HUES6 (cell line): ENCODE measurements at regions not wholly inside any gene's neighbourhood (a gene's known extent, or its start where the extent isn't known, plus 50 kb on each side); places are given as distances from the start of the nearest gene placed in this dataset.

ENCODE experiments used
- H3K27ac ChIP-seq: 2 replicates; pipeline ENCODE4 v1.7.0; 2013; ENCODE audit warnings: low read depth, mild to moderate bottlenecking, low read length, inconsistent platforms
- H3K27me3 ChIP-seq: 2 replicates; pipeline ENCODE4 v1.6.1; 2013; ENCODE audit warnings: low read length; ENCODE audit not compliant: control insufficient read depth, insufficient read depth
- H3K36me3 ChIP-seq: 2 replicates; pipeline ENCODE4 v1.6.1; 2013; ENCODE audit warnings: low read length; ENCODE audit not compliant: control insufficient read depth, insufficient read depth
- H3K4me1 ChIP-seq: 2 replicates; pipeline ENCODE4 v1.6.1; 2013; ENCODE audit warnings: low read length; ENCODE audit not compliant: control insufficient read depth, insufficient read depth
- H3K4me3 ChIP-seq: 2 replicates; pipeline ENCODE4 v1.5.1; 2013; ENCODE audit warnings: low read depth, low read length
- H3K9ac ChIP-seq: one replicate; pipeline ENCODE4 v1.6.1; 2013; ENCODE audit warnings: mild to moderate bottlenecking, low read length
- H3K9me3 ChIP-seq: 2 replicates; pipeline ENCODE4 v1.6.1; 2013; ENCODE audit warnings: low read depth, low read length; ENCODE audit not compliant: control insufficient read depth, insufficient read depth

GRCh38 chr21:22609802-22610201 lies 1611.6 kb downstream of the NCAM2 start:
- no peak overlapping the region for H3K27ac ChIP-seq
- no peak overlapping the region for H3K9ac ChIP-seq
- H3K27me3 ChIP-seq, result no peaks in the 10 kb centered on the region
- H3K4me3 ChIP-seq, result no peak overlapping the region
- peaks cover 6% of the 10 kb centered on the region for H3K4me1 ChIP-seq
- H3K36me3 ChIP-seq, result no peaks in the 10 kb centered on the region
- H3K9me3 ChIP-seq, result no peaks in the 10 kb centered on the region

- H3K9ac ChIP-seq, result no peak overlapping the region
- H3K9me3 ChIP-seq, result no peaks in the 10 kb centered on the region
- no peak overlapping the region for H3K27ac ChIP-seq
- H3K4me1 ChIP-seq, result no peaks in the 10 kb centered on the region
- no peaks in the 10 kb centered on the region for H3K27me3 ChIP-seq
- no peak overlapping the region for H3K4me3 ChIP-seq
- no peaks in the 10 kb centered on the region for H3K36me3 ChIP-seq
Observed at GRCh38 chr21:22627911-22628310, 1629.7 kb downstream of the NCAM2 start.

- Histone ChIP-seq H3K27me3 (no peaks in the 10 kb centered on the region), H3K9ac (no peak overlapping the region), H3K36me3 (no peaks in the 10 kb centered on the region), H3K4me1 (no peaks in the 10 kb centered on the region), H3K9me3 (no peaks in the 10 kb centered on the region), H3K4me3 (no peak overlapping the region), H3K27ac (no peak overlapping the region)
Observed at GRCh38 chr21:22630953-22631465, 1632.8 kb downstream of the NCAM2 start.

GRCh38 chr21:22632176-22632575 lies 1634.0 kb downstream of the NCAM2 start:
- Histone ChIP-seq H3K36me3 (no peaks in the 10 kb centered on the region), H3K9ac (no peak overlapping the region), H3K4me1 (no peaks in the 10 kb centered on the region), H3K4me3 (no peak overlapping the region), H3K9me3 (no peaks in the 10 kb centered on the region), H3K27me3 (no peaks in the 10 kb centered on the region), H3K27ac (no peak overlapping the region)

- H3K36me3 ChIP-seq, result no peaks in the 10 kb centered on the region
- H3K4me1 ChIP-seq, result no peaks in the 10 kb centered on the region
- no peaks in the 10 kb centered on the region for H3K9me3 ChIP-seq
- no peaks in the 10 kb centered on the region for H3K27me3 ChIP-seq
- no peak overlapping the region for H3K4me3 ChIP-seq
- H3K27ac ChIP-seq, result no peak overlapping the region
- no peak overlapping the region for H3K9ac ChIP-seq
Observed at GRCh38 chr21:22649246-22649645, 1651.0 kb downstream of the NCAM2 start.

GRCh38 chr21:22650226-22650625 lies 1652.0 kb downstream of the NCAM2 start:
- Histone ChIP-seq H3K27ac (no peak overlapping the region), H3K9me3 (no peaks in the 10 kb centered on the region)

GRCh38 chr21:22657781-22658180 lies 1659.6 kb downstream of the NCAM2 start:
- H3K36me3 ChIP-seq, result no peaks in the 10 kb centered on the region
- no peak overlapping the region for H3K9ac ChIP-seq
- H3K4me3 ChIP-seq, result no peak overlapping the region
- H3K9me3 ChIP-seq, result no peaks in the 10 kb centered on the region
- H3K4me1 ChIP-seq, result no peaks in the 10 kb centered on the region
- no peak overlapping the region for H3K27ac ChIP-seq
- no peaks in the 10 kb centered on the region for H3K27me3 ChIP-seq

More at GRCh38 chr21:22650226-22650625, 1652.0 kb downstream of the NCAM2 start:
- H3K4me3 ChIP-seq, result no peak overlapping the region
- H3K9ac ChIP-seq, result no peak overlapping the region
- no peaks in the 10 kb centered on the region for H3K4me1 ChIP-seq
- no peaks in the 10 kb centered on the region for H3K36me3 ChIP-seq
- no peaks in the 10 kb centered on the region for H3K27me3 ChIP-seq

- Histone ChIP-seq H3K9ac (no peak overlapping the region), H3K4me3 (no peak overlapping the region), H3K27ac (no peak overlapping the region), H3K27me3 (no peaks in the 10 kb centered on the region), H3K36me3 (no peaks in the 10 kb centered on the region), H3K4me1 (no peaks in the 10 kb centered on the region), H3K9me3 (peaks cover 6% of the 10 kb centered on the region; the same call in 1 of the 2 replicates)
Observed at GRCh38 chr21:22670148-22670547, 1671.9 kb downstream of the NCAM2 start.

GRCh38 chr21:22679207-22679606 lies 1681.0 kb downstream of the NCAM2 start:
- no peak overlapping the region for H3K4me3 ChIP-seq
- no peaks in the 10 kb centered on the region for H3K27me3 ChIP-seq
- no peaks in the 10 kb centered on the region for H3K4me1 ChIP-seq
- no peak overlapping the region for H3K9ac ChIP-seq
- H3K27ac ChIP-seq, result no peak overlapping the region
- peaks cover 9% of the 10 kb centered on the region; the same call in 1 of the 2 replicates for H3K9me3 ChIP-seq
- H3K36me3 ChIP-seq, result no peaks in the 10 kb centered on the region

GRCh38 chr21:22691658-22692057 lies 1693.4 kb downstream of the NCAM2 start:
- H3K4me1 ChIP-seq, result no peaks in the 10 kb centered on the region
- no peaks in the 10 kb centered on the region for H3K27me3 ChIP-seq
- H3K36me3 ChIP-seq, result no peaks in the 10 kb centered on the region
- no peak overlapping the region for H3K4me3 ChIP-seq
- no peak overlapping the region for H3K9ac ChIP-seq
- no peak overlapping the region for H3K27ac ChIP-seq
- peaks cover 9% of the 10 kb centered on the region for H3K9me3 ChIP-seq

GRCh38 chr21:22703521-22703920 lies 1705.3 kb downstream of the NCAM2 start:
- Histone ChIP-seq H3K9ac (no peak overlapping the region), H3K9me3 (no peaks in the 10 kb centered on the region), H3K27ac (no peak overlapping the region), H3K27me3 (no peaks in the 10 kb centered on the region), H3K4me1 (no peaks in the 10 kb centered on the region), H3K36me3 (no peaks in the 10 kb centered on the region), H3K4me3 (no peak overlapping the region)

GRCh38 chr21:22710721-22711120 lies 1712.5 kb downstream of the NCAM2 start:
- H3K4me3 ChIP-seq, result no peak overlapping the region
- no peaks in the 10 kb centered on the region for H3K36me3 ChIP-seq
- no peaks in the 10 kb centered on the region for H3K27me3 ChIP-seq
- no peak overlapping the region for H3K9ac ChIP-seq
- no peaks in the 10 kb centered on the region for H3K4me1 ChIP-seq
- no peak overlapping the region for H3K27ac ChIP-seq
- H3K9me3 ChIP-seq, result peaks cover 31% of the 10 kb centered on the region
